Thyroid gland (tissue), 4 donors: ENCODE measurements at regions not wholly inside any gene's neighbourhood (a gene's known extent, or its start where the extent isn't known, plus 50 kb on each side); places are given as distances from the start of the nearest gene placed in this dataset.

Experiments used
- DNase-seq, 2 donors: peaks; one replicate each; pipeline ENCODE4 v3.0.0-alpha.2; 2019
- H3K27ac ChIP-seq, 3 donors: fragments of 200-600 bp; sonication (generic); 1 replicate in 2 of 3; 2 replicates in 1 of 3; pipeline ENCODE4 v1.5.1; 2016 to 2019; ENCODE audit warnings: mild to moderate bottlenecking in 1 of 3, moderate library complexity in 1 of 3
- H3K27me3 ChIP-seq: fragments of 200-600 bp; sonication (generic); one replicate; pipeline ENCODE4 v1.5.1; 2019
- H3K36me3 ChIP-seq, 2 donors: fragments of 200-600 bp; sonication (generic); one replicate each; pipeline ENCODE4 v1.5.1; 2016 to 2019
- H3K4me1 ChIP-seq, 2 donors: fragments of 200-600 bp; sonication (generic); one replicate each; pipeline ENCODE4 v1.5.1; 2017 to 2019
- H3K4me3 ChIP-seq, 3 donors: fragments of 200-600 bp; sonication (generic); replicated peaks in 1 of 3; 1 replicate in 2 of 3; 2 replicates in 1 of 3; pipeline ENCODE4 v1.5.1; 2016; ENCODE audit warnings: mild to moderate bottlenecking in 1 of 3
- H3K9me3 ChIP-seq: fragments of 200-600 bp; sonication (generic); one replicate; pipeline ENCODE4 v1.5.1; 2017
- CTCF ChIP-seq, 6 experiments: fragments of 200-600 bp in 3 of 6; fragments of 450-650 bp in 3 of 6; sonication (generic) in 3 of 6; IDR thresholded peaks; one replicate each; pipeline ENCODE4 v1.5.1; 2016 to 2019; ENCODE audit warnings: antibody characterized with exemption in 6 of 6, mild to moderate bottlenecking in 2 of 6, inconsistent platforms in 1 of 6, moderate library complexity in 1 of 6
- POLR2A ChIP-seq, 2 donors: fragments of 450-650 bp; IDR thresholded peaks; one replicate each; pipeline ENCODE4 v1.6.1; 2017; ENCODE audit warnings: antibody characterized with exemption in 2 of 2, mild to moderate bottlenecking in 2 of 2, moderate library complexity in 1 of 2
- WGBS, 2 donors: methylation state at CpG; one replicate each; pipeline ENCODE4 v1.1.5; 2017; 5-methylcytosine and 5-hydroxymethylcytosine counted together
- intact Hi-C: fragments of 100-400 bp; cut with DNase I; formaldehyde crosslinking; loops from one replicate; pipeline ENCODE4 v1.15.1; 2023

- Histone ChIP-seq H3K9me3 (no peaks in the 10 kb centered on the region), H3K27ac (no peak overlapping the region), H3K4me1 (peaks cover 0 to 4% of the 10 kb centered on the region in 2 donors), H3K36me3 (no peaks in the 10 kb centered on the region), H3K4me3 (no peak overlapping the region), H3K27me3 (no peaks in the 10 kb centered on the region)
- DNase-seq, result peak in 1 of 2 donors; percentile 20
- intact Hi-C loops, result no loop called here
- TF ChIP-seq CTCF (IDR thresholded peaks at IDR 0.05) (no peak), POLR2A (IDR thresholded peaks at IDR 0.05) (no peak)
- WGBS, 2 donors, result 27 to 63% methylated on average over 9 of the region's 9 CpGs
These were observed 345.9 kb upstream of the NUDT12 start for GRCh38 chr5:103908336-103909080.

- H3K27me3 ChIP-seq, result no peaks in the 10 kb centered on the region
- no peak overlapping the region for H3K27ac ChIP-seq
- no peak for DNase-seq
- no peaks in the 10 kb centered on the region for H3K36me3 ChIP-seq
- peaks cover 0 to 4% of the 10 kb centered on the region in 2 donors for H3K4me1 ChIP-seq
- no peaks in the 10 kb centered on the region for H3K9me3 ChIP-seq
- intact Hi-C loops, result no loop called here
- H3K4me3 ChIP-seq, result no peak overlapping the region
- TF ChIP-seq CTCF (IDR thresholded peaks at IDR 0.05), result no peak
- no peak for TF ChIP-seq POLR2A (IDR thresholded peaks at IDR 0.05)
- 0 to 73% methylated on average over 1 of the region's 1 CpG for WGBS, 2 donors
These were observed 344.4 kb upstream of the NUDT12 start for GRCh38 chr5:103907001-103907400.

- Histone ChIP-seq H3K27ac (no peak overlapping the region), H3K27me3 (no peaks in the 10 kb centered on the region), H3K4me3 (no peak overlapping the region), H3K4me1 (peaks cover 0 to 4% of the 10 kb centered on the region in 2 donors), H3K36me3 (no peaks in the 10 kb centered on the region), H3K9me3 (no peaks in the 10 kb centered on the region)
- DNase-seq, result no peak
- WGBS, 2 donors, result 79 to 80% methylated on average over 1 of the region's 1 CpG
- TF ChIP-seq CTCF (IDR thresholded peaks at IDR 0.05) (no peak), POLR2A (IDR thresholded peaks at IDR 0.05) (no peak)
- intact Hi-C loops, result no loop called here
These were observed 342.1 kb upstream of the NUDT12 start for GRCh38 chr5:103904651-103905050.

- H3K27ac ChIP-seq, result no peak overlapping the region
- TF ChIP-seq CTCF (IDR thresholded peaks at IDR 0.05) (no peak), POLR2A (IDR thresholded peaks at IDR 0.05) (no peak)
- no peaks in the 10 kb centered on the region for H3K36me3 ChIP-seq
- intact Hi-C loops, result no loop called here
- no peak overlapping the region for H3K4me3 ChIP-seq
- peaks cover 0 to 4% of the 10 kb centered on the region in 2 donors for H3K4me1 ChIP-seq
- DNase-seq, result no peak
- no peaks in the 10 kb centered on the region for H3K9me3 ChIP-seq
- 87 to 93% methylated on average over 3 of the region's 3 CpGs for WGBS, 2 donors
- H3K27me3 ChIP-seq, result no peaks in the 10 kb centered on the region
These were observed 340.3 kb upstream of the NUDT12 start for GRCh38 chr5:103902893-103903292.

GRCh38 chr5:103901885-103902284 lies 339.3 kb upstream of the NUDT12 start:
- WGBS, 2 donors, result 85 to 89% methylated on average over 1 of the region's 1 CpG

More at GRCh38 chr5:103901885-103902284, 339.3 kb upstream of the NUDT12 start:
- no peaks in the 10 kb centered on the region for H3K9me3 ChIP-seq
- peaks cover 0 to under 1% of the 10 kb centered on the region in 2 donors for H3K4me1 ChIP-seq
- no peaks in the 10 kb centered on the region for H3K27me3 ChIP-seq
- H3K27ac ChIP-seq, result no peak overlapping the region
- H3K4me3 ChIP-seq, result no peak overlapping the region
- intact Hi-C loops, result no loop called here
- no peak for DNase-seq
- TF ChIP-seq CTCF (IDR thresholded peaks at IDR 0.05) (no peak), POLR2A (IDR thresholded peaks at IDR 0.05) (no peak)
- H3K36me3 ChIP-seq, result no peaks in the 10 kb centered on the region
